Thoracic aorta (tissue), 2 donors: ENCODE measurements at regions not wholly inside any gene's neighbourhood (a gene's known extent, or its start where the extent isn't known, plus 50 kb on each side); places are given as distances from the start of the nearest gene placed in this dataset.

Experiments
- ATAC-seq: fragments of 150-250 bp; one replicate; pipeline ENCODE4 v1.8.0; 2017; ENCODE audit warnings: low read depth; ENCODE audit not compliant: insufficient number of reproducible peaks, low FRiP score
- DNase-seq: peaks from one replicate; pipeline ENCODE4 v3.0.0-alpha.2; 2020; ENCODE audit warnings: low spot score
- H3K27ac ChIP-seq, 2 donors: fragments of 200-600 bp; sonication (generic); 1 replicate in 1 of 2; 2 replicates in 1 of 2; pipeline ENCODE4 v1.5.1; 2016; ENCODE audit warnings: mild to moderate bottlenecking in 2 of 2, moderate library complexity in 2 of 2
- H3K27me3 ChIP-seq: fragments of 200-600 bp; sonication (generic); replicated peaks from 2 replicates; pipeline ENCODE4 v1.6.0; 2016; ENCODE audit warnings: mild to moderate bottlenecking; ENCODE audit not compliant: insufficient read depth
- H3K36me3 ChIP-seq: fragments of 200-600 bp; sonication (generic); one replicate; pipeline ENCODE4 v1.5.1; 2016
- H3K4me1 ChIP-seq, 2 donors: fragments of 200-600 bp; sonication (generic); 1 replicate in 1 of 2; 2 replicates in 1 of 2; pipeline versions ENCODE4 v1.5.1 to v1.6.0; 2016; ENCODE audit warnings: low read depth in 2 of 2, mild to moderate bottlenecking in 1 of 2; ENCODE audit not compliant: control insufficient read depth in 1 of 2
- H3K4me3 ChIP-seq: fragments of 200-600 bp; sonication (generic); 2 replicates; pipeline ENCODE4 v1.5.1; 2016; ENCODE audit warnings: mild to moderate bottlenecking
- H3K9me3 ChIP-seq: fragments of 200-600 bp; sonication (generic); 2 replicates; pipeline ENCODE4 v1.5.1; 2016
- TF ChIP-seq, protein P1 (sequence below): fragments of 200-600 bp; sonication (generic); IDR thresholded peaks from one replicate; pipeline ENCODE4 v1.5.1; 2019; ENCODE audit warnings: antibody characterized with exemption

GRCh38 chr4:85113706-85114105 is 147.2 kb upstream of the WDFY3 start:
- Histone ChIP-seq H3K9me3 (no peaks in the 10 kb centered on the region), H3K36me3 (no peaks in the 10 kb centered on the region), H3K27me3 (no peaks in the 10 kb centered on the region), H3K4me3 (no peak overlapping the region), H3K27ac (no peak overlapping the region), H3K4me1 (no peaks in the 10 kb centered on the region)
- TF ChIP-seq, protein P1, sequence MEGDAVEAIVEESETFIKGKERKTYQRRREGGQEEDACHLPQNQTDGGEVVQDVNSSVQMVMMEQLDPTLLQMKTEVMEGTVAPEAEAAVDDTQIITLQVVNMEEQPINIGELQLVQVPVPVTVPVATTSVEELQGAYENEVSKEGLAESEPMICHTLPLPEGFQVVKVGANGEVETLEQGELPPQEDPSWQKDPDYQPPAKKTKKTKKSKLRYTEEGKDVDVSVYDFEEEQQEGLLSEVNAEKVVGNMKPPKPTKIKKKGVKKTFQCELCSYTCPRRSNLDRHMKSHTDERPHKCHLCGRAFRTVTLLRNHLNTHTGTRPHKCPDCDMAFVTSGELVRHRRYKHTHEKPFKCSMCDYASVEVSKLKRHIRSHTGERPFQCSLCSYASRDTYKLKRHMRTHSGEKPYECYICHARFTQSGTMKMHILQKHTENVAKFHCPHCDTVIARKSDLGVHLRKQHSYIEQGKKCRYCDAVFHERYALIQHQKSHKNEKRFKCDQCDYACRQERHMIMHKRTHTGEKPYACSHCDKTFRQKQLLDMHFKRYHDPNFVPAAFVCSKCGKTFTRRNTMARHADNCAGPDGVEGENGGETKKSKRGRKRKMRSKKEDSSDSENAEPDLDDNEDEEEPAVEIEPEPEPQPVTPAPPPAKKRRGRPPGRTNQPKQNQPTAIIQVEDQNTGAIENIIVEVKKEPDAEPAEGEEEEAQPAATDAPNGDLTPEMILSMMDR, result no peak
- no peak for DNase-seq
- no peak for ATAC-seq

GRCh38 chr4:85114526-85114925 is 148.0 kb upstream of the WDFY3 start:
- no peaks in the 10 kb centered on the region for H3K36me3 ChIP-seq
- ATAC-seq, result no peak
- DNase-seq, result no peak
- no peak overlapping the region for H3K27ac ChIP-seq
- TF ChIP-seq, protein P1, result no peak
- no peaks in the 10 kb centered on the region for H3K4me1 ChIP-seq
- no peaks in the 10 kb centered on the region for H3K9me3 ChIP-seq
- no peaks in the 10 kb centered on the region for H3K27me3 ChIP-seq
- H3K4me3 ChIP-seq, result no peak overlapping the region

- no peaks in the 10 kb centered on the region for H3K27me3 ChIP-seq
- H3K4me3 ChIP-seq, result no peak overlapping the region
- TF ChIP-seq, protein P1, result no peak
- H3K4me1 ChIP-seq, result no peaks in the 10 kb centered on the region
- no peaks in the 10 kb centered on the region for H3K36me3 ChIP-seq
- DNase-seq, result no peak
- no peak overlapping the region for H3K27ac ChIP-seq
- no peaks in the 10 kb centered on the region for H3K9me3 ChIP-seq
- no peak for ATAC-seq
Measured at GRCh38 chr4:85116008-85116407, 149.5 kb upstream of the WDFY3 start.

- H3K4me1 ChIP-seq, result no peaks in the 10 kb centered on the region
- no peaks in the 10 kb centered on the region for H3K27me3 ChIP-seq
- H3K9me3 ChIP-seq, result no peaks in the 10 kb centered on the region
- no peak overlapping the region for H3K4me3 ChIP-seq
- TF ChIP-seq, protein P1, result no peak
- no peaks in the 10 kb centered on the region for H3K36me3 ChIP-seq
- no peak overlapping the region for H3K27ac ChIP-seq
- DNase-seq, result no peak
- no peak for ATAC-seq
Measured at GRCh38 chr4:85125688-85126087, 159.2 kb upstream of the WDFY3 start.

DNA sequence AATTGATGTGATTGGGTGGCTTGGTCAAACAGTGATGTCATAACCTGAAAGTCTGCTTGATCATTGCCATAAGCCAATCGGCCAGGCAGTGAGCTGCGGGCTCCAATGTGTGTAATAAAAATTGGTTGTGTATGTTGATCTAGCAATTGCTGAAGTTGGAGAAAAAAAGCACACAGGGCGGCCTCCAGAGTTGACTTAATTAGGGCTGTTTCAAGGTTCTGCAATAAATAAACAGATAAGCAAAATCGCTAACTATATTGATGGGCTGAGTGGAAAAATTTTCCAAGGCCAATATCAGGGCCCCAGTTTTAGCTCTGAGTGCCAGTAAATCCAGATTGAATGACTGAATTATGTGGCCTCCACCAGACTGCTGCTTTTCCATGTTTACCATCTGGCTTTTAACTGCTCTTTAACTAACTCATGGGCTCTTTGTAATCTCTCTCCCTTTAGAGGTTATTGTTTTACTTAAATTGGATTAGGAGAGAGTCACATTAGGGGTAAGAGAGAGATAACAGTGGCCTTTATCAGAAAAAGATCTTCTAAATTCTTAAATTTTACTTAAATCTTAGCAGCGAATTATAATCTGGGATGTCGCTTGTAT is 160.6 kb upstream of the WDFY3 start:
- Histone ChIP-seq H3K4me3 (no peak overlapping the region), H3K27me3 (no peaks in the 10 kb centered on the region), H3K9me3 (no peaks in the 10 kb centered on the region), H3K27ac (no peak overlapping the region), H3K36me3 (no peaks in the 10 kb centered on the region), H3K4me1 (no peaks in the 10 kb centered on the region)
- DNase-seq, result no peak
- TF ChIP-seq, protein P1, result no peak
- no peak for ATAC-seq
